ENCODE measurements at regions not wholly inside any gene's neighbourhood (a gene's known extent, or its start where the extent isn't known, plus 50 kb on each side); places are given as distances from the start of the nearest gene placed in this dataset.

DNA sequence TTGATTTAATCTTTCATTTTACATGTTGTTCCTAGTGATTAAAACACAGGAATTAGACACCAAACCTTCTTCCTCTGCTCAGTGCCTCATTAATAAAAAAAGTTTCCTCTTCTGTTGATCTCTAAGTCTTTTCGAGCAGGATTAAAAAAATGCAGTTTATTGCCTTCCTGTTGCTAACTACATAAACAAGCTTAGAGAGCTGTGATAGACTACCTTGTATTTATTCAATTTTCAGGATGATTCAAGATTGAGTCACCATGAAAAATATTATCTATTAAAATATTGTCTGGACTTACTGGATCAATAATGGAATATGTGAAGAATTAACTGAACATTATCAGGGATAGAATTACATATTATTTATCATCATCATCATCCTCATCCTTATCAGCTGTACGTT lies 1089.6 kb upstream of the CNTNAP5 start:
- TF ChIP-seq, protein P1, sequence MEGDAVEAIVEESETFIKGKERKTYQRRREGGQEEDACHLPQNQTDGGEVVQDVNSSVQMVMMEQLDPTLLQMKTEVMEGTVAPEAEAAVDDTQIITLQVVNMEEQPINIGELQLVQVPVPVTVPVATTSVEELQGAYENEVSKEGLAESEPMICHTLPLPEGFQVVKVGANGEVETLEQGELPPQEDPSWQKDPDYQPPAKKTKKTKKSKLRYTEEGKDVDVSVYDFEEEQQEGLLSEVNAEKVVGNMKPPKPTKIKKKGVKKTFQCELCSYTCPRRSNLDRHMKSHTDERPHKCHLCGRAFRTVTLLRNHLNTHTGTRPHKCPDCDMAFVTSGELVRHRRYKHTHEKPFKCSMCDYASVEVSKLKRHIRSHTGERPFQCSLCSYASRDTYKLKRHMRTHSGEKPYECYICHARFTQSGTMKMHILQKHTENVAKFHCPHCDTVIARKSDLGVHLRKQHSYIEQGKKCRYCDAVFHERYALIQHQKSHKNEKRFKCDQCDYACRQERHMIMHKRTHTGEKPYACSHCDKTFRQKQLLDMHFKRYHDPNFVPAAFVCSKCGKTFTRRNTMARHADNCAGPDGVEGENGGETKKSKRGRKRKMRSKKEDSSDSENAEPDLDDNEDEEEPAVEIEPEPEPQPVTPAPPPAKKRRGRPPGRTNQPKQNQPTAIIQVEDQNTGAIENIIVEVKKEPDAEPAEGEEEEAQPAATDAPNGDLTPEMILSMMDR (IDR thresholded peaks at IDR 0.05; ENCODE audit: low read depth, low read length, poor library complexity, severe bottlenecking) = no peak
- TF ChIP-seq EZH2phosphoT487 (IDR thresholded peaks at IDR 0.05; ENCODE audit: borderline replicate concordance, low read length) = no peak
- H3K27ac ChIP-seq (ENCODE audit: low read depth, low read length) = no peak overlapping the region
- H3K79me2 ChIP-seq (ENCODE audit: control insufficient read depth, low read length) = no peaks in the 10 kb centered on the region
- no peaks in the 10 kb centered on the region for H3K36me3 ChIP-seq (ENCODE audit: control insufficient read depth, low read length)
- H3K4me3 ChIP-seq (ENCODE audit: low read length) = no peak overlapping the region
- no peaks in the 10 kb centered on the region for H3K27me3 ChIP-seq (ENCODE audit: control insufficient read depth, low read length)
- H4K20me1 ChIP-seq (ENCODE audit: control insufficient read depth, insufficient read depth, low read depth, low read length) = no peaks in the 10 kb centered on the region
- H3K4me2 ChIP-seq (ENCODE audit: low read length) = no peak overlapping the region
- H3K4me1 ChIP-seq (ENCODE audit: control insufficient read depth, low read length) = no peaks in the 10 kb centered on the region
- no peaks in the 10 kb centered on the region for H3K9me3 ChIP-seq (ENCODE audit: control insufficient read depth, insufficient read depth, low read length)
- no peaks in the 10 kb centered on the region for H3F3A ChIP-seq (ENCODE audit: control insufficient read depth, insufficient read depth)
- no peaks in the 10 kb centered on the region for H3K9me2 ChIP-seq (replicated peaks; ENCODE audit: control insufficient read depth, low read length)

DNA sequence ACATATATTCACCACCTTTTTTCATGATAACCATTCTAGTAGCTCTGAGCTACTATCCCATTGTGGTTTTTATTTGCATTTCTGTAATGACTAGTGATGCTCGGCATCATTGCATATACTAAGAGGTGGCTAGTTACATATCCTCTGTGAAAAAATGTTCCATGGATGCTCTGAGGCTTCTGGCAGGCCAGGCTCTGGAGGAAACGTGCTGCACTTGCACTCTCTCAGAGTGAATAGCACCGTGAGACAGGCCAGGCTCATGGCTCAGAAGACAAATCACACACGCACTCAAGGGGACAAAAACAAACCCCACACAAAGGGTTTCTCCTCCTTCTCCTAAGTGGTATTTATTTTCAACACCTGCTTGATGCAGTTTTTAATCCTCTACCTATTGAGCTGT lies 1085.3 kb upstream of the CNTNAP5 start:
- Histone ChIP-seq H4K20me1 (ENCODE audit: control insufficient read depth, insufficient read depth, low read depth, low read length) (no peaks in the 10 kb centered on the region), H3K9me3 (ENCODE audit: control insufficient read depth, insufficient read depth, low read length) (no peaks in the 10 kb centered on the region), H3K27me3 (ENCODE audit: control insufficient read depth, low read length) (no peaks in the 10 kb centered on the region), H3K36me3 (ENCODE audit: control insufficient read depth, low read length) (no peaks in the 10 kb centered on the region), H3K4me3 (ENCODE audit: low read length) (no peak overlapping the region), H3K9me2 (replicated peaks; ENCODE audit: control insufficient read depth, low read length) (no peaks in the 10 kb centered on the region), H3F3A (ENCODE audit: control insufficient read depth, insufficient read depth) (no peaks in the 10 kb centered on the region), H3K27ac (ENCODE audit: low read depth, low read length) (no peak overlapping the region), H3K4me1 (ENCODE audit: control insufficient read depth, low read length) (no peaks in the 10 kb centered on the region), H3K4me2 (ENCODE audit: low read length) (no peak overlapping the region), H3K79me2 (ENCODE audit: control insufficient read depth, low read length) (no peaks in the 10 kb centered on the region)
- TF ChIP-seq, protein P1 (IDR thresholded peaks at IDR 0.05; ENCODE audit: low read depth, low read length, poor library complexity, severe bottlenecking) = no peak
- TF ChIP-seq EZH2phosphoT487 (IDR thresholded peaks at IDR 0.05; ENCODE audit: borderline replicate concordance, low read length) = no peak

DNA sequence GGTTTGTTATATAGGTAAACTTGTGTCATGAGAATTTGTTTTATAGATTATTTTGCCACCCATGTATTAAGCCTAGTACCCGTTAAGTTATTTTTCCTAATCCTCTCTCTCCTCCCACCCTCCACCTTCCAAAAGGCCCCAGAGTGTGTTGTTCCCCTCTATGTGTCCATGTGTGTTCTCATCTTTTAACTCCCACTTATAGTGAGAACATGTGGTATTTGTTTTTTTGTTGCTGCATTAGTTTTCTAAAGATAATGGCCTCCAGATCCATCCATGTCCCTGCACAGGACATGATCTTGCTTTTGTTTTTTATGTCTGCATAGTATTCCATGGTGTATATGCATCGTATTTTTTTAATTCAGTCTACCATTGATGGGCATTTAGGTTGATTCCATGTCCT lies 1075.6 kb upstream of the CNTNAP5 start:
- Histone ChIP-seq H3K4me1 (ENCODE audit: control insufficient read depth, low read length) (no peaks in the 10 kb centered on the region), H3K36me3 (ENCODE audit: control insufficient read depth, low read length) (no peaks in the 10 kb centered on the region), H3K9me2 (replicated peaks; ENCODE audit: control insufficient read depth, low read length) (no peaks in the 10 kb centered on the region), H3K4me2 (ENCODE audit: low read length) (no peak overlapping the region), H3K9me3 (ENCODE audit: control insufficient read depth, insufficient read depth, low read length) (no peaks in the 10 kb centered on the region), H3K27ac (ENCODE audit: low read depth, low read length) (no peak overlapping the region), H3K79me2 (ENCODE audit: control insufficient read depth, low read length) (no peaks in the 10 kb centered on the region), H3K4me3 (ENCODE audit: low read length) (no peak overlapping the region), H4K20me1 (ENCODE audit: control insufficient read depth, insufficient read depth, low read depth, low read length) (no peaks in the 10 kb centered on the region), H3F3A (ENCODE audit: control insufficient read depth, insufficient read depth) (no peaks in the 10 kb centered on the region), H3K27me3 (ENCODE audit: control insufficient read depth, low read length) (no peaks in the 10 kb centered on the region)
- TF ChIP-seq, protein P1 (IDR thresholded peaks at IDR 0.05; ENCODE audit: low read depth, low read length, poor library complexity, severe bottlenecking) = no peak
- no peak for TF ChIP-seq EZH2phosphoT487 (IDR thresholded peaks at IDR 0.05; ENCODE audit: borderline replicate concordance, low read length)

DNA sequence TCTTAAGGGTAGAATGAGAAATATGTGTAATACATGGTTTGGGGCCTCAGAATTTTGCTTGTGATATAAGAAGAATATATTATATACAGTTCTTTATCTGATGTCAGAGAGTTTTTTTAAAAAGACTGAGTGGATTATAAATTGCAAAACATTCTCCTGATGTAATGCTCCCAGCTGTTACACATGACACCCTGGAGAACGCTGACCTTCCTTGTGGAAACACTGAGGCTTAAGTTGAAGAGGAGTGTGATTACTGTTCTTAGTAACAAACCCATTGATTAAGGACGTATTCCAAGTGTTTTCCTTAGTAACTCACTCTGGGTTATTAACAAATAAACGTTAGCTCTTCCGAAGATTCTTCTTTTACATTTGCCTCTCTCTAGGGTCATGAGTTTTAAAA lies 1069.3 kb upstream of the CNTNAP5 start:
- TF ChIP-seq, protein P1 (IDR thresholded peaks at IDR 0.05; ENCODE audit: low read depth, low read length, poor library complexity, severe bottlenecking) = no peak
- TF ChIP-seq EZH2phosphoT487 (IDR thresholded peaks at IDR 0.05; ENCODE audit: borderline replicate concordance, low read length) = no peak
- no peaks in the 10 kb centered on the region for H3K9me2 ChIP-seq (replicated peaks; ENCODE audit: control insufficient read depth, low read length)

More for the DNA sequence above, 1069.3 kb upstream of the CNTNAP5 start:
- Histone ChIP-seq H3K79me2 (ENCODE audit: control insufficient read depth, low read length) (no peaks in the 10 kb centered on the region), H3K9me3 (ENCODE audit: control insufficient read depth, insufficient read depth, low read length) (no peaks in the 10 kb centered on the region), H3K27ac (ENCODE audit: low read depth, low read length) (no peak overlapping the region), H3K4me2 (ENCODE audit: low read length) (no peak overlapping the region), H3K27me3 (ENCODE audit: control insufficient read depth, low read length) (no peaks in the 10 kb centered on the region), H3K36me3 (ENCODE audit: control insufficient read depth, low read length) (no peaks in the 10 kb centered on the region), H3F3A (ENCODE audit: control insufficient read depth, insufficient read depth) (no peaks in the 10 kb centered on the region), H3K4me3 (ENCODE audit: low read length) (no peak overlapping the region), H4K20me1 (ENCODE audit: control insufficient read depth, insufficient read depth, low read depth, low read length) (no peaks in the 10 kb centered on the region), H3K4me1 (ENCODE audit: control insufficient read depth, low read length) (no peaks in the 10 kb centered on the region)
